H9 (cell line): ENCODE measurements at regions not wholly inside any gene's neighbourhood (a gene's known extent, or its start where the extent isn't known, plus 50 kb on each side); places are given as distances from the start of the nearest gene placed in this dataset.

Experiments
- DNase-seq: peaks from one replicate; pipeline ENCODE4 v3.0.0-alpha.2; 2017
- H2AFZ ChIP-seq: one replicate; pipeline ENCODE4 v1.6.1; 2013; ENCODE audit warnings: mild to moderate bottlenecking, low read length, control low read depth, moderate library complexity
- H2AK5ac ChIP-seq: 2 replicates; pipeline ENCODE4 v1.6.1; 2013; ENCODE audit warnings: low read length, control low read depth, mixed read lengths; ENCODE audit not compliant: insufficient read length
- H2BK120ac ChIP-seq: one replicate; pipeline ENCODE4 v1.6.1; 2013; ENCODE audit warnings: low read depth, mild to moderate bottlenecking, low read length, control low read depth, inconsistent platforms; ENCODE audit not compliant: poor library complexity, severe bottlenecking
- H2BK12ac ChIP-seq: 2 replicates; pipeline ENCODE4 v1.6.1; 2013; ENCODE audit warnings: low read length, control low read depth, mixed read lengths, low read depth; ENCODE audit not compliant: insufficient read length
- H2BK15ac ChIP-seq: 2 replicates; pipeline ENCODE4 v1.6.1; 2013; ENCODE audit warnings: low read depth, low read length, control low read depth
- H2BK20ac ChIP-seq: one replicate; pipeline ENCODE4 v1.6.1; 2013; ENCODE audit warnings: low read depth, mild to moderate bottlenecking, low read length, control low read depth, inconsistent platforms; ENCODE audit not compliant: poor library complexity, severe bottlenecking
- H2BK5ac ChIP-seq: 2 replicates; pipeline ENCODE4 v1.6.1; 2013; ENCODE audit warnings: low read length, control low read depth, mixed read lengths; ENCODE audit not compliant: insufficient read length
- H3K14ac ChIP-seq: 2 replicates; pipeline ENCODE4 v1.6.1; 2013; ENCODE audit warnings: low read length, control low read depth; ENCODE audit not compliant: insufficient read depth
- H3K18ac ChIP-seq: 2 replicates; pipeline ENCODE4 v1.6.1; 2013; ENCODE audit warnings: low read depth, mild to moderate bottlenecking, mixed read lengths, low read length, control low read depth; ENCODE audit not compliant: insufficient read length
- H3K23ac ChIP-seq: 2 replicates; pipeline ENCODE4 v1.6.1; 2013; ENCODE audit warnings: low read length, control low read depth, mixed read lengths, low read depth; ENCODE audit not compliant: insufficient read length
- H3K23me2 ChIP-seq: 2 replicates; pipeline ENCODE4 v1.6.1; 2013; ENCODE audit warnings: low read depth, mild to moderate bottlenecking, mixed read lengths, low read length, control low read depth; ENCODE audit not compliant: insufficient read length, poor library complexity, severe bottlenecking
- H3K27ac ChIP-seq: 2 replicates; pipeline ENCODE4 v1.5.1; 2013; ENCODE audit warnings: low read length, control low read depth, mixed read lengths, low read depth; ENCODE audit not compliant: insufficient read length
- H3K27me3 ChIP-seq: 2 replicates; pipeline ENCODE4 v1.6.1; 2013; ENCODE audit warnings: low read length, control low read depth, inconsistent platforms; ENCODE audit not compliant: insufficient read depth
- H3K4ac ChIP-seq: 2 replicates; pipeline ENCODE4 v1.6.1; 2013; ENCODE audit warnings: low read depth, mild to moderate bottlenecking, control low read depth, inconsistent platforms, low read length, moderate library complexity
- H3K4me1 ChIP-seq: 2 replicates; pipeline ENCODE4 v1.6.1; 2013; ENCODE audit warnings: low read length, control low read depth, inconsistent platforms; ENCODE audit not compliant: insufficient read depth
- H3K4me2 ChIP-seq: 2 replicates; pipeline ENCODE4 v1.6.1; 2013; ENCODE audit warnings: low read length, control low read depth, mixed read lengths; ENCODE audit not compliant: insufficient read length, insufficient read depth
- H3K56ac ChIP-seq: 2 replicates; pipeline ENCODE4 v1.6.1; 2013; ENCODE audit warnings: low read depth, mild to moderate bottlenecking, mixed read lengths, low read length, control low read depth; ENCODE audit not compliant: insufficient read length
- H3K79me1 ChIP-seq: 2 replicates; pipeline ENCODE4 v1.6.1; 2013; ENCODE audit warnings: low read depth, mild to moderate bottlenecking, moderate library complexity, low read length, control low read depth, inconsistent platforms; ENCODE audit not compliant: insufficient read depth, poor library complexity, severe bottlenecking
- H3K79me2 ChIP-seq: 2 replicates; pipeline ENCODE4 v1.6.1; 2013; ENCODE audit warnings: low read length, control low read depth, inconsistent platforms; ENCODE audit not compliant: insufficient read depth
- H3K9ac ChIP-seq: 2 replicates; pipeline ENCODE4 v1.6.1; 2013; ENCODE audit warnings: low read length, control low read depth, mixed read lengths; ENCODE audit not compliant: insufficient read length; ENCODE audit errors: extremely low read depth
- H3K9me3 ChIP-seq: one replicate; pipeline ENCODE4 v1.6.1; 2013; ENCODE audit warnings: low read depth, low read length, inconsistent platforms; ENCODE audit not compliant: control insufficient read depth
- H3T11ph ChIP-seq: one replicate; pipeline ENCODE4 v1.6.1; 2013; ENCODE audit warnings: mild to moderate bottlenecking, low read length, control low read depth, inconsistent platforms
- H4K20me1 ChIP-seq: one replicate; pipeline ENCODE4 v1.6.1; 2013; ENCODE audit not compliant: control insufficient read depth, insufficient read length, insufficient read depth
- H4K5ac ChIP-seq: 2 replicates; pipeline ENCODE4 v1.6.1; 2013; ENCODE audit warnings: low read depth, mild to moderate bottlenecking, mixed read lengths, low read length, control low read depth; ENCODE audit not compliant: insufficient read length
- H4K8ac ChIP-seq: replicated peaks from 2 replicates; pipeline ENCODE4 v1.6.1; 2013; ENCODE audit warnings: low read length, control low read depth, mixed read lengths, low read depth; ENCODE audit not compliant: insufficient read length
- H4K91ac ChIP-seq: 2 replicates; pipeline ENCODE4 v1.6.1; 2013; ENCODE audit warnings: low read depth, mild to moderate bottlenecking, moderate library complexity, mixed read lengths, low read length, control low read depth; ENCODE audit not compliant: insufficient read length
- H3K27ac Mint-ChIP-seq, 3 experiments: 2 replicates in 2 of 3; 3 replicates in 1 of 3; pipeline ENCODE4 v1.8.0; 2020 to 2021; ENCODE audit warnings: mixed read lengths in 3 of 3, mild to moderate bottlenecking in 1 of 3, moderate library complexity in 1 of 3
- H3K27me3 Mint-ChIP-seq: 2 replicates; pipeline ENCODE4 v1.8.0; 2021; ENCODE audit warnings: low read depth, mild to moderate bottlenecking, moderate library complexity, mixed read lengths
- H3K36me3 Mint-ChIP-seq, 3 experiments: 2 replicates in 2 of 3; 3 replicates in 1 of 3; pipeline ENCODE4 v1.8.0; 2020 to 2021; ENCODE audit warnings: low read depth in 3 of 3, mixed read lengths in 3 of 3; ENCODE audit not compliant: insufficient read depth in 1 of 3
- H3K4me1 Mint-ChIP-seq, 2 experiments: 2 replicates each; pipeline ENCODE4 v1.8.0; 2020; ENCODE audit warnings: mixed read lengths in 2 of 2
- H3K4me3 Mint-ChIP-seq, 2 experiments: 2 replicates in 1 of 2; 3 replicates in 1 of 2; pipeline ENCODE4 v1.8.0; 2020 to 2021; ENCODE audit warnings: mild to moderate bottlenecking in 2 of 2, mixed read lengths in 2 of 2, moderate library complexity in 1 of 2
- H3K9me3 Mint-ChIP-seq, 2 experiments: 2 replicates in 1 of 2; 3 replicates in 1 of 2; pipeline ENCODE4 v1.8.0; 2020; ENCODE audit warnings: mild to moderate bottlenecking in 2 of 2, mixed read lengths in 2 of 2, moderate library complexity in 1 of 2
- CTCF ChIP-seq: fragments of 200-600 bp; sonication (generic); conservative IDR thresholded peaks from 3 replicates; pipeline ENCODE4 v1.8.0; 2021; ENCODE audit warnings: antibody characterized with exemption, mild to moderate bottlenecking
- WGBS: extraction: QIAGEN DNeasy Blood & Tissue Kit; methylation state at CpG from one replicate; pipeline ENCODE4 v1.1.7; 2013; ENCODE audit warnings: missing lambda C conversion rate, low lambda C conversion rate, mixed read lengths; ENCODE audit not compliant: insufficient read length; ENCODE audit errors: extremely low coverage; 5-methylcytosine and 5-hydroxymethylcytosine counted together

GRCh38 chr3:86303935-86304334 is 687.0 kb downstream of the VGLL3 start:
- Histone ChIP-seq H3K79me2 (no peaks in the 10 kb centered on the region), H4K8ac (no peak overlapping the region), H3K27ac (no peak overlapping the region), H2AK5ac (no peak overlapping the region), H3K23ac (no peak overlapping the region), H2BK120ac (no peak overlapping the region), H3K23me2 (no peaks in the 10 kb centered on the region), H3K56ac (no peak overlapping the region), H4K20me1 (no peaks in the 10 kb centered on the region), H3K14ac (no peak overlapping the region), H2BK5ac (no peak overlapping the region), H3T11ph (no peak overlapping the region), H3K79me1 (no peaks in the 10 kb centered on the region), H2BK15ac (no peak overlapping the region), H4K5ac (no peak overlapping the region), H2AFZ (no peak overlapping the region), H2BK20ac (no peak overlapping the region), H3K9ac (no peak overlapping the region), H3K9me3 (no peaks in the 10 kb centered on the region), H3K4me2 (no peak overlapping the region), H4K91ac (no peak overlapping the region), H3K4ac (no peak overlapping the region), H2BK12ac (no peak overlapping the region), H3K18ac (no peak overlapping the region), H3K27me3 (no peaks in the 10 kb centered on the region), H3K4me1 (no peaks in the 10 kb centered on the region)
- Mint-ChIP-seq H3K27me3 (no peaks in the 10 kb centered on the region), H3K4me1 (no peaks in the 10 kb centered on the region), H3K4me3 (no peak overlapping the region), H3K9me3 (peaks cover 5% of the 10 kb centered on the region in 2 experiments; a peak in 4 of 5 replicates), H3K36me3 (peaks cover 0 to 4% (median 0%) of the 10 kb centered on the region in 3 experiments; a peak in 2 of 7 replicates), H3K27ac (no peak overlapping the region)
- TF ChIP-seq CTCF, result no peak
- no CpG with 5 or more reads among the region's 1 CpG for WGBS
- DNase-seq, result no peak
